Sigmoid colon (tissue), 6 donors: ENCODE measurements at regions not wholly inside any gene's neighbourhood (a gene's known extent, or its start where the extent isn't known, plus 50 kb on each side); places are given as distances from the start of the nearest gene placed in this dataset.

Experiments
- DNase-seq: peaks from one replicate; pipeline ENCODE4 v3.0.0-alpha.2; 2019
- H3K27ac ChIP-seq, 4 donors: fragments of 200-600 bp; sonication (generic); one replicate each; pipeline ENCODE4 v1.5.1; 2016 to 2019; ENCODE audit warnings: mild to moderate bottlenecking in 1 of 4
- H3K27me3 ChIP-seq, 3 donors: fragments of 200-600 bp; sonication (generic); one replicate each; pipeline ENCODE4 v1.5.1; 2019; ENCODE audit warnings: mild to moderate bottlenecking in 1 of 3
- H3K36me3 ChIP-seq, 4 donors: fragments of 200-600 bp; sonication (generic); one replicate each; pipeline ENCODE4 v1.5.1; 2016 to 2019
- H3K4me1 ChIP-seq, 4 donors: fragments of 200-600 bp; sonication (generic); one replicate each; pipeline ENCODE4 v1.5.1; 2017 to 2019
- H3K4me3 ChIP-seq, 4 donors: fragments of 200-600 bp; sonication (generic); one replicate each; pipeline ENCODE4 v1.5.1; 2017 to 2019; ENCODE audit warnings: mild to moderate bottlenecking in 2 of 4, moderate library complexity in 1 of 4
- H3K9me3 ChIP-seq, 4 donors: fragments of 200-600 bp in 3 of 4; sonication (generic) in 3 of 4; one replicate each; pipeline versions ENCODE4 v1.5.1 to v1.6.1; 2013 to 2019
- EP300 ChIP-seq, 4 donors: sonication (generic); formaldehyde crosslinking; IDR thresholded peaks; one replicate each; pipeline ENCODE4 v1.6.1; 2017; ENCODE audit warnings: antibody characterized with exemption in 4 of 4
- POLR2A ChIP-seq, 2 donors: fragments of 450-650 bp; IDR thresholded peaks; one replicate each; pipeline ENCODE4 v1.6.1; 2016; ENCODE audit warnings: antibody characterized with exemption in 2 of 2, mild to moderate bottlenecking in 2 of 2, moderate library complexity in 2 of 2
- POLR2AphosphoS5 ChIP-seq, 4 donors: sonication (generic); formaldehyde crosslinking; IDR thresholded peaks; one replicate each; pipeline ENCODE4 v1.6.1; 2017; ENCODE audit warnings: antibody characterized with exemption in 4 of 4
- WGBS, 2 donors: extraction: QIAGEN DNeasy Blood & Tissue Kit; methylation state at CpG; one replicate each; pipeline ENCODE4 v1.1.7; 2013; 5-methylcytosine and 5-hydroxymethylcytosine counted together
- intact Hi-C: fragments of 100-400 bp; cut with DNase I; formaldehyde crosslinking; loops from one replicate; pipeline ENCODE4 v1.15.1; 2023
- TF ChIP-seq, protein P1 (sequence below), 4 experiments: fragments of 450-650 bp in 3 of 4; fragments of 200-600 bp in 1 of 4; IDR thresholded peaks; one replicate each; pipeline ENCODE4 v1.5.1; 2016 to 2019; ENCODE audit warnings: antibody characterized with exemption in 4 of 4, mild to moderate bottlenecking in 3 of 4, moderate library complexity in 2 of 4
- donor health status: healthy with polysubstance abuse.
- donor health status: healthy.

- no peaks in the 10 kb centered on the region for H3K4me1 ChIP-seq
- intact Hi-C loops: no loop called here
- 92 to 93% methylated on average over 1 of the region's 1 CpG for WGBS, 2 donors
- no peaks in the 10 kb centered on the region for H3K36me3 ChIP-seq
- H3K4me3 ChIP-seq: no peak overlapping the region
- DNase-seq: no peak
- H3K27ac ChIP-seq: no peak overlapping the region
- H3K27me3 ChIP-seq: no peaks in the 10 kb centered on the region
- TF ChIP-seq POLR2AphosphoS5 (IDR thresholded peaks at IDR 0.05): no peak
- H3K9me3 ChIP-seq: peaks cover 0 to 3% (median 0%) of the 10 kb centered on the region in 4 donors
Observed at GRCh38 chr3:25080461-25080860, 347.6 kb upstream of the RARB start.

DNA sequence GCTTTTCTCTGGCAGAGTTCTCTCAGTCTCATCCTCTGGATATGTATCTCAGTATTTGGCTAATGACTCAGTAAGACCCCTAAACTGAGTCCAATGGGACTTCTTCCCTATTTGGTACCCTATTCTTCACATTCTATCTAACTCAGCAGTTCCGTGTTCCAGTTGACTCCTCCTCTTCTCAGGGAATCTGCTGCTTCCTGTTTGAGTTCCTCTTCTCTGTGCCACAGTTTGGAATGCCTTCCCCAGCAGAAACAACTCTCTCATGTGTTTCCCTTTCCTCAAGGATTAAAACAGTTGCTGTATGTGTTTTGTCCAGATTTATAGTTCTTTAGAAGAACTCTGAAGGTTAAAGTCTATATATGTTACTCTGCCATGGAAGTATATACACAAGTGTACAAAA is 344.0 kb upstream of the RARB start:
- H3K36me3 ChIP-seq: no peaks in the 10 kb centered on the region
- H3K4me1 ChIP-seq: no peaks in the 10 kb centered on the region
- no peaks in the 10 kb centered on the region for H3K27me3 ChIP-seq
- no peak overlapping the region for H3K4me3 ChIP-seq
- DNase-seq: no peak
- WGBS, 2 donors: 52 to 56% methylated on average over 1 of the region's 1 CpG
- intact Hi-C loops: no loop called here
- peaks cover 0 to 2% (median 0%) of the 10 kb centered on the region in 4 donors for H3K9me3 ChIP-seq
- TF ChIP-seq EP300 (IDR thresholded peaks at IDR 0.05) (no peak), POLR2A (IDR thresholded peaks at IDR 0.05) (no peak), POLR2AphosphoS5 (IDR thresholded peaks at IDR 0.05) (no peak)
- TF ChIP-seq, protein P1, sequence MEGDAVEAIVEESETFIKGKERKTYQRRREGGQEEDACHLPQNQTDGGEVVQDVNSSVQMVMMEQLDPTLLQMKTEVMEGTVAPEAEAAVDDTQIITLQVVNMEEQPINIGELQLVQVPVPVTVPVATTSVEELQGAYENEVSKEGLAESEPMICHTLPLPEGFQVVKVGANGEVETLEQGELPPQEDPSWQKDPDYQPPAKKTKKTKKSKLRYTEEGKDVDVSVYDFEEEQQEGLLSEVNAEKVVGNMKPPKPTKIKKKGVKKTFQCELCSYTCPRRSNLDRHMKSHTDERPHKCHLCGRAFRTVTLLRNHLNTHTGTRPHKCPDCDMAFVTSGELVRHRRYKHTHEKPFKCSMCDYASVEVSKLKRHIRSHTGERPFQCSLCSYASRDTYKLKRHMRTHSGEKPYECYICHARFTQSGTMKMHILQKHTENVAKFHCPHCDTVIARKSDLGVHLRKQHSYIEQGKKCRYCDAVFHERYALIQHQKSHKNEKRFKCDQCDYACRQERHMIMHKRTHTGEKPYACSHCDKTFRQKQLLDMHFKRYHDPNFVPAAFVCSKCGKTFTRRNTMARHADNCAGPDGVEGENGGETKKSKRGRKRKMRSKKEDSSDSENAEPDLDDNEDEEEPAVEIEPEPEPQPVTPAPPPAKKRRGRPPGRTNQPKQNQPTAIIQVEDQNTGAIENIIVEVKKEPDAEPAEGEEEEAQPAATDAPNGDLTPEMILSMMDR (IDR thresholded peaks at IDR 0.05): no peak
- no peak overlapping the region for H3K27ac ChIP-seq

DNA sequence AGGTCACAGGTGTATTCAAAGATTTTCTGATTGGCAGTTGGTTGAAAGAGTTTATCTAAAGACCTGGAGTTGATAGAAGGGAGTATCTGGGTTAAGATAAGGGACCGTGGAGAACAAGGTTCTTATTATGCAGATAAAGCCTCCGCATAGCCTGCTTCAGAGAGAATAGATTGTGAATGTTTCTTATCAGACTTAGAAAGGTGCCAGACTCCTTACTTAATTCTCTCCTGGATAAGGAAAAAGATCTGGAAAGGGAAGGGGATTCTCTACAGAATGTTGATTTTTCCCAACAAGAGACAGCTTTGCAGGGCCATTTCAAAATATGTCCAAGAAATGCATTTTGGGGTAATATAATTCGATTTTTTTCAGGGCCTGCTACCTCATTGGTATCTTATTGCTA is 341.3 kb upstream of the RARB start:
- no peak for DNase-seq
- intact Hi-C loops: no loop called here
- 70 to 72% methylated on average over 3 of the region's 3 CpGs for WGBS, 2 donors
- Histone ChIP-seq H3K27ac (no peak overlapping the region), H3K4me3 (no peak overlapping the region), H3K27me3 (no peaks in the 10 kb centered on the region), H3K36me3 (no peaks in the 10 kb centered on the region), H3K9me3 (no peaks in the 10 kb centered on the region), H3K4me1 (no peaks in the 10 kb centered on the region)
- no peak for TF ChIP-seq POLR2A (IDR thresholded peaks at IDR 0.05)
- no peak for TF ChIP-seq EP300 (IDR thresholded peaks at IDR 0.05)
- TF ChIP-seq, protein P1 (IDR thresholded peaks at IDR 0.05): no peak
- TF ChIP-seq POLR2AphosphoS5 (IDR thresholded peaks at IDR 0.05): no peak

GRCh38 chr3:25088284-25088683 is 339.8 kb upstream of the RARB start:
- WGBS, 2 donors: 73 to 75% methylated on average over 5 of the region's 5 CpGs
- no peaks in the 10 kb centered on the region for H3K36me3 ChIP-seq
- no peaks in the 10 kb centered on the region for H3K9me3 ChIP-seq
- no peak overlapping the region for H3K27ac ChIP-seq
- no peak overlapping the region for H3K4me3 ChIP-seq
- TF ChIP-seq EP300 (IDR thresholded peaks at IDR 0.05) (no peak), POLR2A (IDR thresholded peaks at IDR 0.05) (no peak), POLR2AphosphoS5 (IDR thresholded peaks at IDR 0.05) (no peak)
- TF ChIP-seq, protein P1 (IDR thresholded peaks at IDR 0.05): no peak
- intact Hi-C loops: no loop called here
- no peaks in the 10 kb centered on the region for H3K27me3 ChIP-seq
- H3K4me1 ChIP-seq: no peaks in the 10 kb centered on the region
- DNase-seq: no peak

- Histone ChIP-seq H3K4me1 (no peaks in the 10 kb centered on the region), H3K36me3 (no peaks in the 10 kb centered on the region), H3K4me3 (no peak overlapping the region), H3K27me3 (no peaks in the 10 kb centered on the region), H3K9me3 (no peaks in the 10 kb centered on the region), H3K27ac (peak overlapping the region in 1 of 4 donors; percentile 72)
- intact Hi-C loops: loop anchor here (10.0 kb wide), 1 partner anchor 326 kb away; no protein-coding TSS in a partner anchor
- no peak for DNase-seq
- 71 to 74% methylated on average over 6 of the region's 6 CpGs for WGBS, 2 donors
- TF ChIP-seq POLR2AphosphoS5 (IDR thresholded peaks at IDR 0.05): no peak
- TF ChIP-seq, protein P1 (IDR thresholded peaks at IDR 0.05): no peak
- no peak for TF ChIP-seq POLR2A (IDR thresholded peaks at IDR 0.05)
- no peak for TF ChIP-seq EP300 (IDR thresholded peaks at IDR 0.05)
Observed at GRCh38 chr3:25090698-25091453, 337.2 kb upstream of the RARB start.
